Cardiac septum (tissue), 1 donor: ENCODE measurements at regions not wholly inside any gene's neighbourhood (a gene's known extent, or its start where the extent isn't known, plus 50 kb on each side); places are given as distances from the start of the nearest gene placed in this dataset.

Experiments
- DNase-seq: peaks from one replicate; pipeline ENCODE4 v3.0.0-alpha.2; 2020; ENCODE audit warnings: low spot score
- intact Hi-C: fragments of 100-400 bp; cut with DNase I; formaldehyde crosslinking; loops from one replicate; pipeline ENCODE4 v1.14.0; 2022
- donor health status: DM: no; HTN: no; CAD: no.

DNA sequence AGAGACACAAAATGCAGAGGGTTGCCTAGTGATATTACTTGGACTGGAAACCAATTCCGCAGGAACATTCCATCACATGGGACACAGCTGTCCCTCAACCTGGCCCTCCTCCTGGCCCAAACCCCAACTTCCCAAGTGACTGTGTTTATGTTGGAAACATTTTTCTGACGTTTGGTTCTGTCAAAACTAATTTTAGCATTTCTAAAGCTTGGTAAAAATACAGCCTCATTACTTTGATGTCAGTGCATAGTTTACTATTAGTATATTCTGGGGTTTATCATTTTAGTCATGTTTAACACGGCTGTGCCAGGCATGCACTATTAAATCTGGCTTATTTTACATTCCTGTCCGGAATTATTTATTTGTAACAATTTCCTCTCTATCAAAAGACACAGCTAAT, 69.9 kb downstream of the GLI2 start:
- intact Hi-C loops = no loop called here
- no peak for DNase-seq

DNA sequence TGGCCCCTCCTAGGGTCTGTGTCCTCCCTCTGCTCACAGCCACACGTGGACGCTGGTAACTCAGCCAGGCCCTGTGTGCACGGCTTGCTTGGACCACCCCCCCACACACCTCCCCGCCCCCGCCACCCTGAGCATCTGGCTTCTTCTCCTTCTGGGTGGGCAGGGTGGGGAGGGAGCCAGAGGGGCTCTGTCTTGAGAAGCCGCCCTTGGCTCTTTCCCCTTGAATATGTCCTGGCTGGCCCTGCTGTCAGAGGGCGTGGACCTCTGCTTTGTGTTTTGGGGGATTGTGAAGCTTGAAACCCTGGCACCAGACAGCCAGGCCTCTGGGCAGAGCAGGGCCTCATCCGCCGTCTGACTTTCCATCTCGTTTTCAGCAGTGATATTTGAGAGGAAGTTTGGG, 72.1 kb downstream of the GLI2 start:
- intact Hi-C loops = no loop called here
- no peak for DNase-seq

DNA sequence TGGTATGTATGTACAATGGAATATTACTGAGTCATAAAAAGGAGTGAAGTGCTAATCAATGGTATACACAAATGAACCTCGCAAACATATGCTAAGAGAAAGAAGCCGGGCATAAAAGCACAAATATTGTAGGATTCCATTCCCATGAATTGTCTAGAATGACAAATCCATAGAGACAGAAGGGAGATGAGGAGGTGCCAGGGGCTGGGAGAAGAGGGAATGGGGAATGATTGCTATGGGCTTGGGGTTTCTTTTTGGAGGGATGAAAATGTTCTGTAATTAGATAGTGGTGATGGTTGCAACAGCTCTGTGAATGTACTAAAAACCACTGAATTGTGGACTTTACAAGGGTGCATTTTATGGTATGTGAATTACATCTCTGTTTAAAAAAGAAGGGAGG, 73.5 kb downstream of the GLI2 start:
- DNase-seq = no peak
- intact Hi-C loops = no loop called here

DNA sequence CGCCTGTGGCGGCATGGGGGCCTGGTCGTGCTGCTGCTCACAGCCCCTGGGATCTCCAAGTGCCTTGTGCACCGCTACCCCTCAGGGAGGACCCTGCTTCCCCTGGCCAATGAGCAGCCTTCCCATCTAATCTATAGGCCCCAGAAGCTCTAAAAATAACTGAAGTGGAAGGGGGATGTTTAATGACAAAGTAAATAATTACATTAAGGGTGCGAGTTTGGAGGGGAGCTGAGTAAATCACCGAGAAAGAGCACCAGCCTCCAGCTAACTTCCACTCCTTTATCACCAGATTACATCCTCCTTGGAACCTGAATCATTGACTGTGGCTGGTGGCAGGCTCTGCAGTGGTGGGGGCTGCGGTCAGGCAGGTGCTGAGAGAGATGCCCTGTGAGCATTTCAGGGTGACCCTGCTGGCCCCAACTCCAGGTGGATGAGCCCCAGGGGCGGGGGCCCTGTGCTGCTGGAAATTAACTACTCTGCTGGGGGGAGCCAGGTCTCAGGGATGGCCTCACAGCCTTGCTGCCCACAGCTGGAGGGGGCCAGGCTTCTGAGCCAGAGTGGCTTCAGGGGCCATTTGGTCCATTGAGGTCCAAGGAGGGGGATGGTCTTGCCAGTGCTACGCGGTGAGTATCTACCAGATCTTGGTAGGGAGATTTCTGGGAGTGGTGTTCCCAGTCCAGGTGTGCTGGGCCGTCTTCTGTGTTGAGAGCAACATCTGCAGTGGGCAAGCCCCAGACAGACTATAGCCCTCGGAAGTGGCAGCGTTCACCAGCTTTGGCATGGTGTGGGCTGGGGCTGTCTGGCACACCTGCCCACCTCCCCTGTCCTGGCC, 74.2 kb downstream of the GLI2 start:
- intact Hi-C loops = no loop called here
- DNase-seq = no peak

DNA sequence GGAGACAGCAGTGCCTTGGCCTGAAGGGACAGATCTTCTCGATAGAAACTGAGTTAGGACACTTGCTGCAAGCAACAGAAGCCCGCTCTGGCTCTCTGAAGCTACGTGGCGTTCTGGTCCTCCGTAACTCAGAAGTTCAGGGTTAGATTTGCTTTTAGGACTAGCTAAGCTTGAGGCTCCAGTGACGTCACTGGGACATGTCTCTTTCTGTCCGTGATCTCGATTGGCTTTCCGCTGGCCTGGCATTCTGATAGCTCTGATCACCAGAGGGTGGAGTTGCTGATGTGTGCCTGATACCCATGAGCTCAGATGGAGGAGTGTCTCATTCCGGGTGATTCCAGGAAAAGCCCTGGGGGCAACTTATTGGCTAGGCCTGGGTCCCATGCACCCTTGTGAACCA, 75.0 kb downstream of the GLI2 start:
- DNase-seq = no peak
- intact Hi-C loops = no loop called here

DNA sequence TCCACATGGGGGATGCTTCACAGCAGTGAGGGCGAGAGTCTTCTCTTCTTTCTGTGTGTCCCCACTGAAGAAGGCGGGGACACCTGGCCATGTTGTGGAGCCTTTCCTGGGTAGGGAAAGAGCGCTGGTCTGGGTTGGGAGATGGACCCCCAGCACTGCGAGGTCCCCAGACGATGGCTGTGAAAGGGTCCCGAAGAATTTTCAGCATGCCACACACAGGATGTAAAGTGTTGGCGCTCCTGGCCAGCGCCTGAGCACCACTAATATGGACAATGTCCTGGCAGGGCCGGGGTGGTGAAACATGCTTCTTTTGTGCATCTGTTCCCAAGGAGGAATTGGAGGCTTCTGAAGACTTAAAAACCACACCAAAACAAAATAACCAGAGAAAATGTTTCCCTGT, 77.2 kb downstream of the GLI2 start:
- DNase-seq = no peak
- intact Hi-C loops = no loop called here

DNA sequence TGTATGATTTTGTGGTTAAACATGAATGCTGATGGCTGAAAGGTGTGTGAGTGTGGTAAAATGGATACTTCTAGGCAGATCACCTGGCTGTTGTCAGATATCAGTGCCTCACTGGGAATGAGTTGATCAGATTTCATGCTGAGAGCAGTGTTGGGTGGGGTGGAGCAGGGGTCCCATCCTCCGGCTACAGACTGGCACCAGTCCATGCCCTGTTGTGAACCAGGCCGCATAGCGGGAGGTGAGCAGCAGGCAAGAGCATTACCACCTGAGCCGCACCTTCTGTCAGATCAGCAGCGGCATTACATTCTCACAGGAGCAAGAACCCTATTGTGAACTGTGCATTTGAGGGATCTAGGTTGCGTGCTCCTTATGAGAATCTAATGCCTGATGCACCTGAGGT, 78.7 kb downstream of the GLI2 start:
- intact Hi-C loops = no loop called here

DNA sequence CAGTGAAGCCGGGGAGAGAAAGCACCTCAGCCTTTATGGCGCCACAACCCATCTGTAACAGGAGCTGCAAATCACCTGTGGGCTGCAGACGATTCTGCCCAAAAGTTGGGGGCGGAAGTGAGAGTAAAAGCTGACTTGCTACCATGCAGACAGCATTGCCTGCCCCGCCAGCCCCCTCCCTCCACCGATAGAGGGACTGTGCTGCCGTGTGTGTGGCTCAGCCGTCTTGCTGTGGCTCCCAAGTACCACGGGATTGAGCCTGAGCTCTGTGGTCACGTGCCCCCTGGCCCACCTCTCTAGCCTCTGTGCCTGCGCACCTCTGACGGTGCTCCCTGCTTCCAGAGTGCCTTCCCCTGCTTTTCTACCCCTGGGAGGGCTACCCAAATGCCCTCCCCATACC, 79.6 kb downstream of the GLI2 start:
- intact Hi-C loops = no loop called here
- no peak for DNase-seq

More for the DNA sequence above, 78.7 kb downstream of the GLI2 start:
- DNase-seq = no peak

DNA sequence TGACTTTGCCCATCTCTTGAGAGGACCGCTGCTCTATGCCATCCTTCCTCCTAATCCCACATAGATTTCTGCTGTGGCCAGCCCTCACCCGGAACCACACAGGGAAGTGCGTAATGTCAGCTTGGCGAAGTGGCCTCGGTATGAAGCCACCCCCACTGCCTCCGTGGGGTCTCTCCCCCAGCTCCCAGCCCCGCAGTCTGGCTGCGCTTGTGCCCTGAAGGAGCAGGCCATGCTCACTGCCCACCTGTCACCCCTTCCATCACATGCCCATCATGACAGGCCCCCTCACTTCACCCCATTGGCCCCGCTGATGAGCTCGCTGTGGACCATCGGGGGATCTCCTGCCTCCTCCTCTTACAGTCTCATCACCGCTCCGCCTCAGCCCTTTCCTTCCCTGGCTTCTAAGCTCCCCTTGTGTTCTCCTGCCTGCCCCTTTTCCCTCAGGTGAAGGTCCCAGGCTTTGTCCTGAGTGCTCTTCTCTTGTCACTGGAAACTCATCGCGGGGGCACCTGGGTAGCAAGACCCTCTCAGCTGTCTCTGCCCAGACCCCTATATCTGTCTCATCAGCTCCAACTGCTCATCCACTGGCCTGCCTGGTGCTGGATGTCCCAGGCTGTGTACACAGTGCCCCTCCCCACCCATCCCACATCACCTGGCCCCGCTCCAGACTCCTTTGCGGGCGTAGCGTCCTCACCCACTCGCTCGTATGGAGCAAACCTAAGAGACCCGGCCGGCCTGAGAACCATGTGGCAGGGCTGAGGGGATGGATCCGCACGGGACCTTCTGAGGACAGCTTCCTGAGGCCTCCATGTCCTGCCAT, 81.7 kb downstream of the GLI2 start:
- DNase-seq = no peak
- intact Hi-C loops = no loop called here

DNA sequence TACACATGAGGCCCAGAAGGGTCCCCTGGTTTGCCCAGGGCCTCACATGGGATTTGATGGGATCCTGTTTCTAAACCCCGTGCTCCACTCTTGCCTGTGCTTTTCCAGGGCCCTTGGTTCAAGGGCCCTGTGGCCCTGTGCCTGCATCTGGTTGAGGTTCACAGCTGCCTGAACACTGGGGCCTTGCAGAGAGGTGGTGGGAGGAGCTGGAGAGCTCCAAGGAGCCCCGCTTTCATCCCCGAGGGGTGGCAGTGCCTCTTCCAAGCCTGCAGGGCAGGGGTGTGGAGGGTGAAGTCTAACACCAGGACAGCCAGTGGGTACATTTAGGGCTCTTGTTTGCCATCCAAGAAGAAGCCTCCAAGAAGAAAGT, 82.3 kb downstream of the GLI2 start:
- DNase-seq = no peak
- intact Hi-C loops = no loop called here

DNA sequence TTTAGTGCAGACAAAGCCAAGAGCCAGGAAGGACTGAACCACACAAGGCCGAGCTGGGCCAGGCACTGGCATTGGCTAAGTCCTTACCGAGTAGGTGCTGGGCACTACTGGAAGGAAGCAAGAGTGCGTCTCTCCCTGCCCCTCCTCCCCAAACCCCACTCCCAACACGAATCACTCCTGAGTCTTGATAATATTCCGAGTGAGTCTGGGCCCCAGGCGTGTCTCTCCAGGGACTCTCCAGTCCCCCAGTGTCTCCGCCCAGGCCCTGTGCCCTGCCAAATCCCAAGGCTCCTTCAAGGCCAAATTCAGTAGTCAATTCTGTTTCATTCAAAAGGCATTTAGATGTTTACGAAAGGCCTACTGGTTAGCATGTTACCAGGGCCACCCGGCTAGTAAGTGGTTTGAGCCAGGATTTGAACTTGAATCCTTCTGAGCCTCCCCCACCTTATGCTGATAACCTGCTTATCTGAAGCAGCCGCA, 82.8 kb downstream of the GLI2 start:
- intact Hi-C loops = no loop called here

DNA sequence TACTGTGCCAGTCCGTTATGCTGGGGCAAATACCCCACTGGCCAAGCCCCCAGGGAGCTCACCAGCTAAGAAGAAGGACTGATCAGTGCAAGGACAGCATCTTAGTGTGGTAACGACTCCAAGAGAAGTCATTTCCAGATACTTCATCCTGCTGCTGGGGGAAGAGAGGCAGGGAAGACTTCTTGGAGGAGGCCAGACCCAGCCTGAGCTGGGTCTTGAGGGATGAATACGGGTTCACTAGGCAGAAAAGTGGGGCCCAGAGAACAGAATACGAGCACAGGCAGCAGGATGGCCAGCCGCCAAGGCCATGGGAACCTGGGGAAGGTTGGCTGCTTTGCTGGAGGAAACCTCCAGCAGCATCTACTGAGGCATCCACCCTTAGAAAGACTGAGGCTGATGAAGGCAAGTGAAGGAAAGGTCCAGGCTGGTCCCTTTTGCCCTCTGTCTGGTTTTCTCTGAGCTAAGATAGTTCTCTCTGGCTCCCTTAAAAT, 84.1 kb downstream of the GLI2 start:
- intact Hi-C loops = no loop called here

More for the DNA sequence above, 82.8 kb downstream of the GLI2 start:
- no peak for DNase-seq

DNA sequence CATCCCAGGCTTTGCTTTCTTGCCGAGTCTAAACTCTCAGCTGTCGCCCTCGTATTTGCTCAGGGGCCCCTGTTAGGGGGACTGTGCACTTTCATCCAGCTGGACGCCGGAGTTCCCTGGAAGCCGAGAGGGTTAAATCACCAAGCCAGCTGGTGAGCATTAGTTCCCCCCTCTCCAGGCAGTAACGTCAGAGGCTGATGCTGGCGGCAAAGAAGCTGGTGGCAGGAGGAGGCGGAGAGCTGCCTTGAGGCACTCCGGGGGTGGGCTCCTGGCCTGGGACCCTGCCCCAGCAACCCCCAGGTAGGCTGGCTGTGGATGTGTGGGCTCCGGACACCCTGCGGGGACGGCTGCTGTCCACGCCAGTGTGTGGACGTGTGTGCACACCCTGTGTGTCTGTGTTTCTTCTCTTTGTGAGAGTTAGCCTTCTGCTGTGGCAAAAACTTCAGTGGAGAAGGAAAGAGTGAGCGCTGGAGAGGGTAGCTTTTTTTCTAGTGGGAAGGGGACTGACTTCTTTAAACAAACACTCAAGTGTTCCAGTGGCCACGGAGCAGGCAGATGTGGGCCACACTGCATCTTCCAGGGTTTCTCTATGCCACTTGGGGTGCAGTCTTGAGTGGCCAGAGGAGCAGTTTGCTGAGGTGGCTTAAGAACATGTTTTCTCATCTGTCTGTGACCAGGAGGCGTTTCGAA, 84.7 kb downstream of the GLI2 start:
- no peak for DNase-seq
- intact Hi-C loops = no loop called here

More for the DNA sequence above, 84.1 kb downstream of the GLI2 start:
- DNase-seq = no peak

DNA sequence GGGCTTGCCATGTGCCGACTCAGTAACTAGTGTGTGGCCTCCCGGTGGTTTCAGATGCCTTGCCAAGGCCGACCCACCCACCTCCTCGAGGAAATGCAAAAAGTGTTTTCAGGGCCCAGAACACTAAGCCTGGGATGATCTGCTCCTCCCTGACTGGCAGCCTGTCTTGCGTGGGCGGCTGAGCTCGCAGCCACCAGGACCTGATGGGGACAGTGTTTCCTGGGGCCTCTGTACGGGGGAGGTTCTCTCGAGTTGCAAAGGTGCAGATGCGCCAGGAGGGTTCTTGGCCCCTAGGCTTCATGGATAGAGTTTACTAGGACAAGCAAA, 85.2 kb downstream of the GLI2 start:
- no peak for DNase-seq
- intact Hi-C loops = no loop called here

DNA sequence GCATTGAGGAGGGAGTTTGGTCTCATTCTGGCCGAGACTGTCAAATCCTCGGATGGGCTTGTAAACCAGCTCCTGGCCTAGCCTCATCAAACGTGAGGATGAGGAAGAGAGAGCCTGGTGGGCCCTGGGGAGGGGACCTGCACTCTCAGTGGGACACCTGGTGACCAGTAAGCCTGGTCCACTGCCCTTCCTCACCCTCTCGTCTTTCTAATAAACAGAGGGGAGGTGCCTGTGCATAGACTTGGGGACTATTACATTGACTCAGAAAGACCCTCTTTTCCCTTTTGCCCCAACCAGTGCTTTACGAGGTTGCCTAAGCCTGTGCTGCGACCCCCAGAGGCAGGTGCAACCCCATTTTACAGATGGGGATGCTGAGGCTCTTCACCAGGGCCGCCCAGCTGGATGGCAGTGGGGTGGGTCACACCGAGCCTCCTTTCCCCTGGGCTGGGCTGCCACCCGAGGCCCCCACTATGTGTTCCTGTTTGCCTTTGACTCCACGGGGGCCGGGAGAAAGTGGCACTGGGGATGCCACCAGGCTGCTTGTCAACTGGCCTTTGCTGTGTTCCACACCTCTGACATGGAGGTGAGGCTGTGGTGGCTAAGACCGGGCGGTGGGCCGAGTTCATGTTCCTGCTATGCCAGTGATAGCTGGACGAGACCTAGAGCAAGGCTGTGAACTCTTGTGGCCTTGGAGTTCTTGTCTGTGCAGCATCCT, 85.9 kb downstream of the GLI2 start:
- DNase-seq = no peak
- intact Hi-C loops = no loop called here

DNA sequence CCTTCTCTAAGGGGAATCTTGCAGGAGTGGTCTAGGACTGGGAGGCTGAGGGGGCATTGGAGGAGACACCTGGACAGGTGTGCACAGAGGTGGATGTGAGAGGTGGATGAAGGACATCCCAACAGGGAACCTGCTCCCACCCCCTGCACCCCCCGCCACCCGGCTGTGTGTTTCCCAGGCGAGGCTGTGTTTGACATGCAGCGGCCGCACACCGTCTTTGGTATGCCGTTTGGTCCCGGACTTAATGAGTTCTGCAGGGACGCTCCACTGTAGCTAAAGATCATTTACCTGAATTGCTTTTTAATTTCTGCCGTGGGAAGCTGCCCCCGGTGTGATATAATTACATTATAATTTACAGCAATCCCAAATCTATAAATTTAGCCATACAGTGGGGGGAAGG, 87.3 kb downstream of the GLI2 start:
- intact Hi-C loops = no loop called here
- DNase-seq = no peak

DNA sequence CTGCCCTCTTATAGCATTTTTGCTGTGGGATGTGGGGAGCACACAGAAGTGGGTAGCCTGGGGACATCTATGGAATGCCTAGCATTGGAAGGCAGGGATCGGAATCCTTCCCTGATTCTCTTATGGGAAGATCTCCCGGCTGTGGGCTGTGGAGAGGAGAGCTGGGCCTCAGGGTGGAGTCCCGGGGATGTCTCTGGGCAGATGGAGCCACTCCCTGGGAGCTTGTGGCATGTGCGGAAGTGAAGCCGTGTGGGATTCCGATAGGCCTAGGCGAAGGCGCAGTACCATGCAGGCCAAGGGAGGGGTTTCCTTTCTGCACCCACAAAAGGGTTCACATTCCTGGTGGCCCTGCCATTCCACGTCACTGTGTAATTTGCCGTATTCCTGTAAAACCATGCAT, 87.9 kb downstream of the GLI2 start:
- no peak for DNase-seq
- intact Hi-C loops = no loop called here

DNA sequence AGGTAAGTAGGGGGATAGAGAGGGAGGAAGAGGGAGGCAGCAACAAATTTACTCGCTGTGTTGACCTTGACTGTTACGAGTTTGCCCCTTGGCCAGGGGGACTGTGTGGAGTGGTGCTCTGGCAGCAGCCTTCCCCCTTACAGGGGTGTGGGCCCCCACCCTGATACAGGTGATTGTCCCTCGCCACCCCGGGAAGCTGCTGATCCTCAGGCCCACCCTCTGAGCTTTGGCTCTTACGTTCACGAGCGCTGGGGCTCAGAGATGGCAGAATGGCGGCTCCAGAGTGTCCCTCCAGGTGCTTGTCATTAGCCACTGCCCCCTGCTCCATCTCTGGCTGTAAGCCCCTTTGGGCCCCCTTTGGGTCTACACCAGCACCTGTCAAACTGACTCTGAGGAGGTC, 88.6 kb downstream of the GLI2 start:
- intact Hi-C loops = no loop called here
- DNase-seq = no peak

DNA sequence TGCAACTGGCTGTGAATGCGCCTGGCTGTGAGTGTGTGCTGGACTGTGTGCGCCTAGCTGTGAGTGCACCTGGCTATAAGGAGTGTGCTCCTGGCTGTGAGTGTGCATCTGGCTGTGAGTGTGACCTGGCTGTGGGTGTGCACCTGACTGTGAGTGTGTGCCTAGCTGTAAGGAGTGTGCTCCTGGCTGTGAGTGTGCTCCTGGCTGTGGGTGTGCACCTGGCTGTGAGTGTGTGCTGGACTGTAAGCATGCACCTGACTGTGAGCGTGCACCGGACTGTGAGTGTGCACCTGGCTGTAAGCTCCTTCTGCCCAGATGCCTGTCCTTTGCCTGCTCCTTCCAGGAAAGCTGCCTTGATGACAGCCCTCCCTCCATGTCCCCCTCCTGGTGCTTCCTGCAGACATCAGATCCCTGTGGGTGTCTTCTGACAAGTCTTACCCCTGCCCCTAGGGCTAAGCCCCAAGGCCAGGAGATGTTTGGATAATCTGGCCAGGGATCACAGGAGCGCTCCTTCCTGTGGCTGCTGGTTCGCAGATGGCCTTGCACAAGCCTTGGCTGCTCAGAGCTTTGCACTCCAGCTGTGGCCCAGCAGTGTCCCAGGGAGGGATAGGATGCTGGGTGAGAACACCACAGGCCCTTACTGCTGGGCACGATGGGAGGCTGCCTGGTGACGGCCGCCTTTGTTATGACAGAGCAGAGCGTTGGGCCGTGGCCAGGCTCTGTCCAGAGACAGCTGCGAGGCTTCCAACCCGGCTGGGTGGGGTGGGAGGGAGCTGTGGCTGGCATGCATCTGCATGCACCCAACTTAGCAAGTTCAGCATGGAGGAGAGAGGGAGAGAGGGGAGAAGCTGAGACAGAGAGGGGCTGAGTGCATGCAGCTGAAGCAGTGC, 89.9 kb downstream of the GLI2 start:
- no peak for DNase-seq
- intact Hi-C loops = loop anchor here (5.0 kb wide), 2 partner anchors 87 to 88 kb away; partner anchors contain the start of gene GLI2
